K562 (cell line): ENCODE measurements at regions not wholly inside any gene's neighbourhood (a gene's known extent, or its start where the extent isn't known, plus 50 kb on each side); places are given as distances from the start of the nearest gene placed in this dataset.

ENCODE experiments used
- MTA3 ChIP-seq: fragments of 450-650 bp; formaldehyde crosslinking; IDR thresholded peaks from 2 replicates; pipeline ENCODE4 v1.6.1; 2017; ENCODE audit warnings: mild to moderate bottlenecking, borderline replicate concordance
- RCOR1 ChIP-seq, 2 experiments: IDR thresholded peaks; 2 replicates each; pipeline ENCODE4 v1.6.1; 2012; ENCODE audit warnings: low read depth in 2 of 2, low read length in 2 of 2, borderline replicate concordance in 1 of 2, improper control_type of control experiment in 1 of 2
- TF ChIP-seq, protein P1 (sequence below): fragments of 450-650 bp; IDR thresholded peaks from 2 replicates; pipeline ENCODE4 v1.6.1; 2016; ENCODE audit warnings: mild to moderate bottlenecking, moderate library complexity

DNA sequence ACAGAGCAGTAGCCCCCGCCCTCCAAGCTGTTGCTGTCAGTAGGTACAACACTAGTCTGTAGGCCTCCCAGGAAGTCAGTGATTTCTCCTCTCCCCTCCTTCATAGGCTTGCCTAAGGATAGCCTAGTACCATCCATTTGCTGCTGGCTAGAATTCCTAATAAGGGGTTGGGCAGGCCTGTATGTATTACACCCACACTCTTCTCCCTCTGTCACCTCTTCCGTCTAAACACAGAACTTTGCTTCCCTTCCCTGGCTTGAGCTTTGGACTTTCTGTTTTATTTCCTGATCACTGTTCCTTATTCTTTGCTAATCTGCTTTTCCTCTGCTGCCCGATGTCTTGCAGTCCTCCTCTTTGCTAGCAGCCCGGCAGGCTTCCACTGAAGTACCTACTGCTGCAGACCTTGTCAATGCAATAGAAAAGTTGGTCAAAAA lies 93.4 kb upstream of the UMPS start (continued):
- TF ChIP-seq, protein P1, sequence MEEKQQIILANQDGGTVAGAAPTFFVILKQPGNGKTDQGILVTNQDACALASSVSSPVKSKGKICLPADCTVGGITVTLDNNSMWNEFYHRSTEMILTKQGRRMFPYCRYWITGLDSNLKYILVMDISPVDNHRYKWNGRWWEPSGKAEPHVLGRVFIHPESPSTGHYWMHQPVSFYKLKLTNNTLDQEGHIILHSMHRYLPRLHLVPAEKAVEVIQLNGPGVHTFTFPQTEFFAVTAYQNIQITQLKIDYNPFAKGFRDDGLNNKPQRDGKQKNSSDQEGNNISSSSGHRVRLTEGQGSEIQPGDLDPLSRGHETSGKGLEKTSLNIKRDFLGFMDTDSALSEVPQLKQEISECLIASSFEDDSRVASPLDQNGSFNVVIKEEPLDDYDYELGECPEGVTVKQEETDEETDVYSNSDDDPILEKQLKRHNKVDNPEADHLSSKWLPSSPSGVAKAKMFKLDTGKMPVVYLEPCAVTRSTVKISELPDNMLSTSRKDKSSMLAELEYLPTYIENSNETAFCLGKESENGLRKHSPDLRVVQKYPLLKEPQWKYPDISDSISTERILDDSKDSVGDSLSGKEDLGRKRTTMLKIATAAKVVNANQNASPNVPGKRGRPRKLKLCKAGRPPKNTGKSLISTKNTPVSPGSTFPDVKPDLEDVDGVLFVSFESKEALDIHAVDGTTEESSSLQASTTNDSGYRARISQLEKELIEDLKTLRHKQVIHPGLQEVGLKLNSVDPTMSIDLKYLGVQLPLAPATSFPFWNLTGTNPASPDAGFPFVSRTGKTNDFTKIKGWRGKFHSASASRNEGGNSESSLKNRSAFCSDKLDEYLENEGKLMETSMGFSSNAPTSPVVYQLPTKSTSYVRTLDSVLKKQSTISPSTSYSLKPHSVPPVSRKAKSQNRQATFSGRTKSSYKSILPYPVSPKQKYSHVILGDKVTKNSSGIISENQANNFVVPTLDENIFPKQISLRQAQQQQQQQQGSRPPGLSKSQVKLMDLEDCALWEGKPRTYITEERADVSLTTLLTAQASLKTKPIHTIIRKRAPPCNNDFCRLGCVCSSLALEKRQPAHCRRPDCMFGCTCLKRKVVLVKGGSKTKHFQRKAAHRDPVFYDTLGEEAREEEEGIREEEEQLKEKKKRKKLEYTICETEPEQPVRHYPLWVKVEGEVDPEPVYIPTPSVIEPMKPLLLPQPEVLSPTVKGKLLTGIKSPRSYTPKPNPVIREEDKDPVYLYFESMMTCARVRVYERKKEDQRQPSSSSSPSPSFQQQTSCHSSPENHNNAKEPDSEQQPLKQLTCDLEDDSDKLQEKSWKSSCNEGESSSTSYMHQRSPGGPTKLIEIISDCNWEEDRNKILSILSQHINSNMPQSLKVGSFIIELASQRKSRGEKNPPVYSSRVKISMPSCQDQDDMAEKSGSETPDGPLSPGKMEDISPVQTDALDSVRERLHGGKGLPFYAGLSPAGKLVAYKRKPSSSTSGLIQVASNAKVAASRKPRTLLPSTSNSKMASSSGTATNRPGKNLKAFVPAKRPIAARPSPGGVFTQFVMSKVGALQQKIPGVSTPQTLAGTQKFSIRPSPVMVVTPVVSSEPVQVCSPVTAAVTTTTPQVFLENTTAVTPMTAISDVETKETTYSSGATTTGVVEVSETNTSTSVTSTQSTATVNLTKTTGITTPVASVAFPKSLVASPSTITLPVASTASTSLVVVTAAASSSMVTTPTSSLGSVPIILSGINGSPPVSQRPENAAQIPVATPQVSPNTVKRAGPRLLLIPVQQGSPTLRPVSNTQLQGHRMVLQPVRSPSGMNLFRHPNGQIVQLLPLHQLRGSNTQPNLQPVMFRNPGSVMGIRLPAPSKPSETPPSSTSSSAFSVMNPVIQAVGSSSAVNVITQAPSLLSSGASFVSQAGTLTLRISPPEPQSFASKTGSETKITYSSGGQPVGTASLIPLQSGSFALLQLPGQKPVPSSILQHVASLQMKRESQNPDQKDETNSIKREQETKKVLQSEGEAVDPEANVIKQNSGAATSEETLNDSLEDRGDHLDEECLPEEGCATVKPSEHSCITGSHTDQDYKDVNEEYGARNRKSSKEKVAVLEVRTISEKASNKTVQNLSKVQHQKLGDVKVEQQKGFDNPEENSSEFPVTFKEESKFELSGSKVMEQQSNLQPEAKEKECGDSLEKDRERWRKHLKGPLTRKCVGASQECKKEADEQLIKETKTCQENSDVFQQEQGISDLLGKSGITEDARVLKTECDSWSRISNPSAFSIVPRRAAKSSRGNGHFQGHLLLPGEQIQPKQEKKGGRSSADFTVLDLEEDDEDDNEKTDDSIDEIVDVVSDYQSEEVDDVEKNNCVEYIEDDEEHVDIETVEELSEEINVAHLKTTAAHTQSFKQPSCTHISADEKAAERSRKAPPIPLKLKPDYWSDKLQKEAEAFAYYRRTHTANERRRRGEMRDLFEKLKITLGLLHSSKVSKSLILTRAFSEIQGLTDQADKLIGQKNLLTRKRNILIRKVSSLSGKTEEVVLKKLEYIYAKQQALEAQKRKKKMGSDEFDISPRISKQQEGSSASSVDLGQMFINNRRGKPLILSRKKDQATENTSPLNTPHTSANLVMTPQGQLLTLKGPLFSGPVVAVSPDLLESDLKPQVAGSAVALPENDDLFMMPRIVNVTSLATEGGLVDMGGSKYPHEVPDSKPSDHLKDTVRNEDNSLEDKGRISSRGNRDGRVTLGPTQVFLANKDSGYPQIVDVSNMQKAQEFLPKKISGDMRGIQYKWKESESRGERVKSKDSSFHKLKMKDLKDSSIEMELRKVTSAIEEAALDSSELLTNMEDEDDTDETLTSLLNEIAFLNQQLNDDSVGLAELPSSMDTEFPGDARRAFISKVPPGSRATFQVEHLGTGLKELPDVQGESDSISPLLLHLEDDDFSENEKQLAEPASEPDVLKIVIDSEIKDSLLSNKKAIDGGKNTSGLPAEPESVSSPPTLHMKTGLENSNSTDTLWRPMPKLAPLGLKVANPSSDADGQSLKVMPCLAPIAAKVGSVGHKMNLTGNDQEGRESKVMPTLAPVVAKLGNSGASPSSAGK, result no peak
- TF ChIP-seq RCOR1 (IDR thresholded peaks at IDR 0.05; ENCODE audit: borderline replicate concordance in 1 of 2, low read depth in 2 of 2, low read length in 2 of 2), result no peak
- TF ChIP-seq MTA3, result no peak
- TF ChIP-seq, all 486 proteins: peak for 0
